ENCODE measurements at regions not wholly inside any gene's neighbourhood (a gene's known extent, or its start where the extent isn't known, plus 50 kb on each side); places are given as distances from the start of the nearest gene placed in this dataset.

DNA sequence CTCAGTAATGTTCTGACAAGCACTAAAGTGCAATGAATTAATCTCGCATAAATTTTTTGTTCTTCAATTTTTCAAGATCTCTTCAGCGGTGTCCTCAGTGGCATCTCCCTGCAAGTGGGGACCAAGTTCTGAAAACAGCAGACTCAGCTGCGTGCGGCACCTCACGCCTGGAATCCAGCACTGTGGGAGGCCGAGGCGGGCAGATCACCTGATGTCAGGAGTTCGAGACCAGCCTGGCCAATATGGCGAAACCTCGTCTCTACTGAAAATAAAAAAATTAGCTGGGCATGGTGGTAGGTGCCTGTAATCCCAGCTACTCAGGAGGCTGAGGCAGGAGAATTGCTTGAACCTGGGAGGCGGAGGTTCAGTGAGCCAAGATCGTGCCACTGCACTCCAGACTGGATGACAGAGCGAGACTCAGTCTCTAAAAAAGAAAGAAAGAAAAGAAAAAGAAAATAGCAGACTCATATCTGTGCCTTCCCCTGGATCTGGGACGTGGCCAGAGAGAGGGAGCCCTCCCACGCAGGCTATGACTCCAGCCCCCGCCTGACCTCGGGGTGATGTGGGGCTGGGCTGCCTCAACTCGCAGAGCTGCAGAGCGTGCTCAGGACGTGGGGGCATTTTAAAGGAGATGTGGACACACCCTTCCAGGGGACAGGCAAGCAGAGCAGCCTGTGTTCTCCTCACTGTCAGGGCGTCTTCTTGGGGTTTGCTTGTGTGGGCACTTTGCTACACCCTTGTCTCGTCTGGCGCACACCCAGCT is 346.6 kb downstream of the BRD1 start:
- no peak for TF ChIP-seq POLR2A (IDR thresholded peaks at IDR 0.05)
- TF ChIP-seq, protein P1, sequence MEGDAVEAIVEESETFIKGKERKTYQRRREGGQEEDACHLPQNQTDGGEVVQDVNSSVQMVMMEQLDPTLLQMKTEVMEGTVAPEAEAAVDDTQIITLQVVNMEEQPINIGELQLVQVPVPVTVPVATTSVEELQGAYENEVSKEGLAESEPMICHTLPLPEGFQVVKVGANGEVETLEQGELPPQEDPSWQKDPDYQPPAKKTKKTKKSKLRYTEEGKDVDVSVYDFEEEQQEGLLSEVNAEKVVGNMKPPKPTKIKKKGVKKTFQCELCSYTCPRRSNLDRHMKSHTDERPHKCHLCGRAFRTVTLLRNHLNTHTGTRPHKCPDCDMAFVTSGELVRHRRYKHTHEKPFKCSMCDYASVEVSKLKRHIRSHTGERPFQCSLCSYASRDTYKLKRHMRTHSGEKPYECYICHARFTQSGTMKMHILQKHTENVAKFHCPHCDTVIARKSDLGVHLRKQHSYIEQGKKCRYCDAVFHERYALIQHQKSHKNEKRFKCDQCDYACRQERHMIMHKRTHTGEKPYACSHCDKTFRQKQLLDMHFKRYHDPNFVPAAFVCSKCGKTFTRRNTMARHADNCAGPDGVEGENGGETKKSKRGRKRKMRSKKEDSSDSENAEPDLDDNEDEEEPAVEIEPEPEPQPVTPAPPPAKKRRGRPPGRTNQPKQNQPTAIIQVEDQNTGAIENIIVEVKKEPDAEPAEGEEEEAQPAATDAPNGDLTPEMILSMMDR (IDR thresholded peaks at IDR 0.05) = no peak

Data from tibial nerve (tissue), 3 donors.